ENCODE measurements at regions not wholly inside any gene's neighbourhood (a gene's known extent, or its start where the extent isn't known, plus 50 kb on each side); places are given as distances from the start of the nearest gene placed in this dataset.

GRCh38 chr13:61685682-61686012 is 270.0 kb upstream of the PCDH20 start:
- Mint-ChIP-seq H3K27me3 (ENCODE audit: insufficient read depth) (no peaks in the 10 kb centered on the region), H3K27ac (no peak overlapping the region), H3K9me3 (peaks cover 67% of the 10 kb centered on the region), H3K4me3 (no peak overlapping the region), H3K36me3 (ENCODE audit: low read depth) (no peaks in the 10 kb centered on the region; the same call in 1 of the 2 replicates), H3K4me1 (ENCODE audit: low read depth) (no peaks in the 10 kb centered on the region)
- no peak for DNase-seq
- TF ChIP-seq, protein P1, sequence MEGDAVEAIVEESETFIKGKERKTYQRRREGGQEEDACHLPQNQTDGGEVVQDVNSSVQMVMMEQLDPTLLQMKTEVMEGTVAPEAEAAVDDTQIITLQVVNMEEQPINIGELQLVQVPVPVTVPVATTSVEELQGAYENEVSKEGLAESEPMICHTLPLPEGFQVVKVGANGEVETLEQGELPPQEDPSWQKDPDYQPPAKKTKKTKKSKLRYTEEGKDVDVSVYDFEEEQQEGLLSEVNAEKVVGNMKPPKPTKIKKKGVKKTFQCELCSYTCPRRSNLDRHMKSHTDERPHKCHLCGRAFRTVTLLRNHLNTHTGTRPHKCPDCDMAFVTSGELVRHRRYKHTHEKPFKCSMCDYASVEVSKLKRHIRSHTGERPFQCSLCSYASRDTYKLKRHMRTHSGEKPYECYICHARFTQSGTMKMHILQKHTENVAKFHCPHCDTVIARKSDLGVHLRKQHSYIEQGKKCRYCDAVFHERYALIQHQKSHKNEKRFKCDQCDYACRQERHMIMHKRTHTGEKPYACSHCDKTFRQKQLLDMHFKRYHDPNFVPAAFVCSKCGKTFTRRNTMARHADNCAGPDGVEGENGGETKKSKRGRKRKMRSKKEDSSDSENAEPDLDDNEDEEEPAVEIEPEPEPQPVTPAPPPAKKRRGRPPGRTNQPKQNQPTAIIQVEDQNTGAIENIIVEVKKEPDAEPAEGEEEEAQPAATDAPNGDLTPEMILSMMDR (IDR thresholded peaks at IDR 0.05), result no peak

DNA sequence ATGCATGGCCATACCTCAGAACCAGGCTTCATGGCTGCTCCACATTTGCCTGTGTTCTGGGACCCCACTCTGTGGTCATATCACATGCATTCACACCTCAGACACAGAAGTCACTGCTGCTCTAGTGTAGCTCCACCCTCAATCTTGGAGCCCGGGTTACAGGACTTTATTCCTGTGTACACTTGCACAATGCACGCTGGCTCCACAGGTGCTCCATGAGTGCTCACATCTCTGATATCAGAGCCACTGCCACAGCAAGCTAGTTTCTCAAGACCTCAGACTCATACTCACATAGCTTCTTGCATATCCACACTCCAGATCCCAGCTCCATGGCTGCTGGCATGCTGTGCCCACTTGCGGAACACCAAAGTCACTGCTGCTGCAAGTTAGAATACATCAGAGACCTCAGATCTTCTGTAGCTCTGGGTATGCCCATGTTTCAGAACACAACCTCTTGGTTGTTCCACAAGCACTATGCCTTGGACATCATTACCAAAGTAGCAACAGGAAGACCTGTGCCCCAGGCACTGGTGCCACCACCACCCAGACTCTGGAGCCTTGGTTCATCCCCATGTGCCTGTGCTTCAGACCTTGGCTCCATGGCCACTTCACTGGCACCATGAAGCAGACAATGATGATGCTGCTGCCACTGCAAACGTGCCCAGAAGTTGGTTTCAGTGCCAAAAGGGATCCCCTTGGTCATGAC is 269.5 kb upstream of the PCDH20 start:
- Mint-ChIP-seq H3K36me3 (ENCODE audit: low read depth) (no peaks in the 10 kb centered on the region; the same call in 1 of the 2 replicates), H3K27me3 (ENCODE audit: insufficient read depth) (no peaks in the 10 kb centered on the region), H3K4me1 (ENCODE audit: low read depth) (no peaks in the 10 kb centered on the region), H3K27ac (no peak overlapping the region), H3K4me3 (no peak overlapping the region), H3K9me3 (peaks cover 63% of the 10 kb centered on the region)
- no peak for DNase-seq
- TF ChIP-seq, protein P1 (IDR thresholded peaks at IDR 0.05), result no peak

DNA sequence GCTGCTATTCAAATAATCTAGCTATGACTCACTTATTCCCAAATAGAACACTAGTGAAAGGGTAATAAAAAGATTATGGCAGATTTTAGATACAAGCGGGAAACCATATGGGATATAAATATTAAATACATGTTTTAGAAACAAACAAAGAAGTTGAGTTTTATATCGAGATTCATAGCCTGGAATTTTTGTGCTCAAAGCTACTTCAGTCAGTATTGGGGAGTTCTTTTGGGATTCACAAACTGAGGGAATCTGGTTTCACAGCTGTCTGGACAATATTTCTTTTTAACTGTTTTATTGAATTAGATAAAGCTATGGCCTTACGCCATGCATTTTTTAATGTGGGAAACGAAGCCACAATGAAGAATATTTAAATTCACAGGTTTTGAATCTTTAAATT is 257.1 kb upstream of the PCDH20 start:
- H3K36me3 Mint-ChIP-seq (ENCODE audit: low read depth), result no peaks in the 10 kb centered on the region

GRCh38 chr13:61670384-61671161 is 254.9 kb upstream of the PCDH20 start:
- DNase-seq, result no peak
- Mint-ChIP-seq H3K27me3 (ENCODE audit: insufficient read depth) (no peaks in the 10 kb centered on the region; the same call in none of the 2 replicates), H3K36me3 (ENCODE audit: low read depth) (no peaks in the 10 kb centered on the region; the same call in 1 of the 2 replicates), H3K4me3 (no peak overlapping the region), H3K4me1 (ENCODE audit: low read depth) (no peaks in the 10 kb centered on the region), H3K9me3 (peaks cover 32% of the 10 kb centered on the region), H3K27ac (no peak overlapping the region)
- TF ChIP-seq, protein P1 (IDR thresholded peaks at IDR 0.05), result no peak

More for the DNA sequence above, 257.1 kb upstream of the PCDH20 start:
- TF ChIP-seq, protein P1 (IDR thresholded peaks at IDR 0.05), result no peak
- H3K9me3 Mint-ChIP-seq, result peaks cover 22% of the 10 kb centered on the region; the same call in 1 of the 2 replicates
- DNase-seq, result no peak
- no peak overlapping the region for H3K4me3 Mint-ChIP-seq
- H3K27me3 Mint-ChIP-seq (ENCODE audit: insufficient read depth), result no peaks in the 10 kb centered on the region; the same call in none of the 2 replicates
- H3K4me1 Mint-ChIP-seq (ENCODE audit: low read depth), result no peaks in the 10 kb centered on the region
- no peak overlapping the region for H3K27ac Mint-ChIP-seq

GRCh38 chr13:61664801-61665705 is 249.4 kb upstream of the PCDH20 start:
- Mint-ChIP-seq H3K27ac (no peak overlapping the region), H3K4me1 (ENCODE audit: low read depth) (no peaks in the 10 kb centered on the region), H3K36me3 (ENCODE audit: low read depth) (no peaks in the 10 kb centered on the region; the same call in 1 of the 2 replicates), H3K9me3 (peaks cover 34% of the 10 kb centered on the region), H3K4me3 (no peak overlapping the region), H3K27me3 (ENCODE audit: insufficient read depth) (peaks cover 1% of the 10 kb centered on the region)
- no peak for DNase-seq
- TF ChIP-seq, protein P1 (IDR thresholded peaks at IDR 0.05), result no peak
